ENCODE measurements at regions not wholly inside any gene's neighbourhood (a gene's known extent, or its start where the extent isn't known, plus 50 kb on each side); places are given as distances from the start of the nearest gene placed in this dataset.

DNA sequence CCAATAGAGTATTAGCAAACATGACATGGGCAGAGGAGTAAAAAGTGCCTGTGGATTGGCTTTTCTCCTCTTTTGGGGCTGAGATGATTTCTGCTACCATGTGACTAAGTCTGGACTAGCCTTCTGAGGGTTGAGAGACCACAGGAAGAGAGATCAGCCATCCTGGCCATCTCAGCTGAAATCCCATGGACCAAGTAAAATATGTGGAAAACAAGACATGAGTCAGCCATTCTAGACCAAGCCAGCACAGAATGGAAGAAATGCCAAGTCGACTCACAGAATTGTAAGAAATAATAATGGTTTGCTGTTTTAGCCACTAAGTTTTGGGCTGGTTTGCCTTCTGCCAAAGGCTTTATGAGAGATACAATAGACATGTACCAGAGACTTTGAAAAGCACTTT, 377.8 kb downstream of the CHSY3 start:
- no peak overlapping the region for H3K4me3 Mint-ChIP-seq
- no peak overlapping the region for H3K27ac Mint-ChIP-seq
- peaks cover 3% of the 10 kb centered on the region for H3K27me3 Mint-ChIP-seq
- H3K9me3 Mint-ChIP-seq (ENCODE audit: low read depth), result no peaks in the 10 kb centered on the region
- no peaks in the 10 kb centered on the region for H3K4me1 Mint-ChIP-seq (ENCODE audit: low read depth)
- H3K36me3 Mint-ChIP-seq, result no peaks in the 10 kb centered on the region

DNA sequence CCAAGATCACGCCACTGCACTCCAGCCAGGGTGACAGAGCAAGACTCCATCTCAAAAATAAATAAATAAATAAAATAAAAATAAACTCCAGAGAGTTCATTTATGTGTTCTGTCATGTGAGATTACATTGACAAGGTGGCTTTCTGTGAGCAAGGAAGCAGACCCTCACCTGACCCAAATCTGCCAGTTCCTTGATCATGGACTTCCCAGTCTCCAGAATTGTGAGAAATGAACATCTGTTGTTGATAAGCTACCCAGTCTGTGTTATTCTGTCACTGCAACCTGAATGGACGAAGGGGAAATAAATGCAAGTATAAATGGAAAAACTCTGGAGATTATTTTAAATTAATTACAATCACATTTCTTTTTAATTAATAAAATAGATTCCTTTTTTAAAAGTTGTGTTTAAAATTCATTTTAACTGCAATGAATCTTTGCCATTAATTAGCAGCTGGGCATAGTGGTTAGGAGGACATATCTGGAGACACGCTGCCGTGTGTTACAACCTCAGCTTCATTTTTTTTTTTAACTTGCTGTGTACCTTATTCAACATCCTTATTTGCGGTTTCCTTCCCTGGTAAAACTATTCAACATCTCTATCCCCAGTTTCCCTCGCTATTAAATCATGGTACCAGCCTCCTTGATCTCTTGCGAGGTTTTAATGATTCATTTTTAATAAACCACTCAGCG, 376.4 kb downstream of the CHSY3 start:
- H3K9me3 Mint-ChIP-seq (ENCODE audit: low read depth), result no peaks in the 10 kb centered on the region
- H3K27ac Mint-ChIP-seq, result no peak overlapping the region
- peaks cover 3% of the 10 kb centered on the region for H3K27me3 Mint-ChIP-seq
- no peaks in the 10 kb centered on the region for H3K36me3 Mint-ChIP-seq
- no peaks in the 10 kb centered on the region for H3K4me1 Mint-ChIP-seq (ENCODE audit: low read depth)
- H3K4me3 Mint-ChIP-seq, result no peak overlapping the region

DNA sequence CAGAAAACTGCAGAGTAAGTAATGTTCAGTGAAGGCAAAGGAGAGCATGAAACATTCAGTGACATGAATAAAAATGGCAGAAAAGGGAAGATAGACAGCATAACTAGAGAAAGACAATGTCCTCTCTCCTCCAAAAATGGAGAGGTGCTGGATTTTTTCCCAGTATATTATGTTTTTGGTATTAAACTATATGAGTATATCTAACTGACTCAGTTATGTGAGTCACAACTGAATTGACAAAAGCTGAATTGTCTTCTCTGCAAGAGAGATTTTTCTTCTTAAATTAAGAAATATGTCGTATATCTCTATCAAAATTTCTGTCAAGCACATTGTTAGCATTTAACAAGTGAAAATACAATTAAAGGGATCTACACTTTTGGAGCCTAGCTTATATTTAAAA, 375.1 kb downstream of the CHSY3 start:
- Mint-ChIP-seq H3K36me3 (no peaks in the 10 kb centered on the region), H3K27ac (no peak overlapping the region), H3K9me3 (ENCODE audit: low read depth) (no peaks in the 10 kb centered on the region), H3K27me3 (peaks cover 1% of the 10 kb centered on the region), H3K4me1 (ENCODE audit: low read depth) (no peaks in the 10 kb centered on the region), H3K4me3 (no peak overlapping the region)

DNA sequence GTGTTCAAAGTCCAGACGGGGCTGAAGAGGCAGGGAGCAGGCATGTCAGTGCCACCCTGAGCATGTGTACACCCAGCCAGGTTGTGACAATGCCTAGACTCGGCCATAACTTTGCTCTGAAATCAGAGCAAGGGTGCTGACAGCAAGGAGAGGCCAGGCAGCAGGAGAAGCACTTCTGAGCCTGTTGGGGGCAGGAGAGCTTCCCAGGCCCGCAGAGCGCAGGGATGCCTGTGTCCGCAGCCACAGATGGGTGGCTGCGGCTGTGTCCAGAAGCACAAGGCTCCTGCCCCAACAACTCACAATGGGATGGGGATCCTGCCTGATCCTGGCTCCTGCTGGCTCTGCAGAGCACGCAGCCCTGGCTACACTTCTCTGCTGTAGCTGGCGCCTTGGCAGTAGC, 373.9 kb downstream of the CHSY3 start:
- H3K36me3 Mint-ChIP-seq, result no peaks in the 10 kb centered on the region
- no peak overlapping the region for H3K27ac Mint-ChIP-seq
- no peak overlapping the region for H3K4me3 Mint-ChIP-seq
- H3K9me3 Mint-ChIP-seq (ENCODE audit: low read depth), result no peaks in the 10 kb centered on the region
- H3K4me1 Mint-ChIP-seq (ENCODE audit: low read depth), result no peaks in the 10 kb centered on the region
- peaks cover 2% of the 10 kb centered on the region for H3K27me3 Mint-ChIP-seq

DNA sequence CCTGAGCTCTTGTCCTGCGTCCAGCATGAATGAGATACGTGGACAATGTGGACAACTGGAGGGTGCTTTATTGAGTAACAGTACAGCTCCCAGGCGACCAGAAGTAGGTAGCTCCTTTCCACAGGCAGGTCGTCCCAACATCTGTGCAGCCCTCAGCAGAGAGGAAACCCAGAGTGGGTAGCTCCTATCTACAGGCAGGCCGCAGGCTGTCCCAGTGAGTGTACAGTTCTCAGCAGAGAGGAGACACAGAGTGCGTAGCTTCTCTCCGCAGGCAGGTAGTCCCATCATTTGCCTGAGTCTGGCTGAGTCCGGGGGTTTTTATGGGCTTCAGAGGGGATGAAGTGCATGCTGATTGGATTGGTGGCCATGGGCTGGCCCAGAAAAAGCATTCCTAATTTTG, 373.3 kb downstream of the CHSY3 start:
- Mint-ChIP-seq H3K36me3 (no peaks in the 10 kb centered on the region), H3K9me3 (ENCODE audit: low read depth) (no peaks in the 10 kb centered on the region), H3K27ac (no peak overlapping the region), H3K27me3 (peaks cover 2% of the 10 kb centered on the region), H3K4me1 (ENCODE audit: low read depth) (no peaks in the 10 kb centered on the region), H3K4me3 (no peak overlapping the region)

DNA sequence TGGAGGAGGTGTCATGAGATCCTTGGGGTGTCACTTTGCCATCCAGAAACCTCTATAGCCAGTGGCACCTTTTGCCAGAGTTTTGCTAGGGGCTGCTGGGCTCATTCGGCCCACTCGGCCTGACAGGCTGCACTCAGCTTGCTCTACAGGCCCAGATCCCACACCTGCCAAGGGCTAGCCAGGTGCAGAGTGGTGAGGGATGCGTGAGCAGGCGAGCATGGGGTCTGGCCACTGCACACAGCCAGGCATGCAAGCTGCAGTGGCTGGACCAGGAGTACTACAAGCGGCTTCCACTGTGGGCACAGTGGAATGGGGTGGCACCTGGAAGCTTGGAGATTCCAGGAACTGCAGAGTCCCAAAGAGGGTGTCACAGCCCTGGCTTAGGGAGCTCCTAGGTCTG, 372.7 kb downstream of the CHSY3 start:
- Mint-ChIP-seq H3K36me3 (no peaks in the 10 kb centered on the region), H3K27me3 (peaks cover 2% of the 10 kb centered on the region), H3K27ac (no peak overlapping the region), H3K4me3 (no peak overlapping the region), H3K4me1 (ENCODE audit: low read depth) (no peaks in the 10 kb centered on the region), H3K9me3 (ENCODE audit: low read depth) (no peaks in the 10 kb centered on the region)

DNA sequence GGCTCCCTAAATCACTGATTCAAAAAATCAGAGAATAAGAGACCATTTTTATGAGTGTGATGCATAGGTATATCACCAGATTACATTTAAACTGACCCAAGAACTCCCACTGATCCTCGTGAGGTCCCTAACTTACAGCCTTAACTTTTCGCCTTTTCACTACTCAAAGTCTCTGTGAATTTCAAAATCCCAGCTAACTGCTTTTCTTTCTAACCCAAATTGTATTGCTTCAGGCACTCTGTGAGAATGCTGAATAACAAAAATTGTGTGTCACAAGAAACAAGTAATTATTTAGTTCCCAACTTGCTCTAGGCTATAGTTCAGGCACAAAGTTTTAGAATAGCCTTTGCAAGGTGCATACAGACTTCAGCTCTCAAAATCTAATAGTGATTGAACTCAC, 368.6 kb downstream of the CHSY3 start:
- H3K27me3 Mint-ChIP-seq, result peaks cover 4% of the 10 kb centered on the region
- H3K4me1 Mint-ChIP-seq (ENCODE audit: low read depth), result no peaks in the 10 kb centered on the region
- no peak overlapping the region for H3K27ac Mint-ChIP-seq
- no peak overlapping the region for H3K4me3 Mint-ChIP-seq
- H3K9me3 Mint-ChIP-seq (ENCODE audit: low read depth), result no peaks in the 10 kb centered on the region
- no peaks in the 10 kb centered on the region for H3K36me3 Mint-ChIP-seq

DNA sequence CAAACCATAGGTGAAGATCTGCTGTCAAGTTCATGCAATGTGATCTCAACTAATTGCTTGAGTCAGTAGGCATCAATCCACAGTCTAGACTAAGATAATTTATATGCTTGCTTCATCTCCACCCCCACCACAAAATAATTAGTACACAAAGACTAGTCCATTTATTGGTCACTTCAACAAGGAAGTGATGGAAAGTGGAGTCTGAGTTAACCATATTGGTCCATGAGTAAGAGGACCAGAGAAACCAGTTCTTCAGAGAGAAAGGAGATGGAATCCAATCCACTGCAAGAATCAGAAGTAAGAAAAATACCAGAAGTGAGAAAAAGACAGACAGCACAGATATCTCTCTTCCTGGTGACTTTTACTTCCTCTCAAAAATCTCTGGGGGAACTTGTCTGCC, 366.5 kb downstream of the CHSY3 start:
- Mint-ChIP-seq H3K36me3 (no peaks in the 10 kb centered on the region), H3K9me3 (ENCODE audit: low read depth) (no peaks in the 10 kb centered on the region), H3K27ac (no peak overlapping the region), H3K4me1 (ENCODE audit: low read depth) (no peaks in the 10 kb centered on the region), H3K27me3 (peaks cover 4% of the 10 kb centered on the region), H3K4me3 (no peak overlapping the region)

DNA sequence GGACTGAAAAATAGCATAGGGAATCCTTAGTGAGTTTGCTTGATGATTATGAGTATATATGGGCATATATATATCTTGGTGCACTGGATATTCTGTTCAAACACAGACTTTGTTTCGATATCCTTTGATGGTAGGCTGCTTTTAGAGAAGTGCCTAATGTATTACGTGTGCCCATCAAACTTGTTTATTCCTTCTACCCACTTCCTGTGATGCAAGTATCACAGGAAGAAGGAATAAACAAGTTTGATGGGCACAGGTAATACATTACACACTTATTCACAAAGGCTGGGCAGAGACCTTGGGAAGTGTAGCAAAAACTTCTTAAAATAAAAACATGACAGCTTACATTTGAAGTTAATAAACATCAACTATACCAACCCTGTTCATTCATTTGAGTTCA, 364.2 kb downstream of the CHSY3 start:
- Mint-ChIP-seq H3K4me1 (ENCODE audit: low read depth) (no peaks in the 10 kb centered on the region), H3K4me3 (no peak overlapping the region)

DNA sequence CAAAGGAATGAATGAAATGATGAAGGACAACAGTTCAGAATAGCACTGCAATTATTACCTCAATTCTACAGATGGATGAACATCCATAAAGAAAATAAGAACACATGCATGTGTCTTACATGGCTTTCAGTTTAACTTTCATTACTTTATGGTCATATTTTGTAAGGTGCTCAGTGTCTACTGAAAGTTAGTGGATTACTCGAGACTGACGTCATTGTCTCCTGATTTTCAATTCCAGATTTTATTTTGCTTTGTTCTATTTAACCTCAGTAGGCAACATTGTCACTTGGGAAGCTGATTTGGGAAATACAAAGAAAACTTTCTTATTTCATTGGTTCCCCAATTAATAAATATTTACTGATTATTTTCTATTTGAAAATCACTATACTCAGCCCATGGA, 363.7 kb downstream of the CHSY3 start:
- H3K36me3 Mint-ChIP-seq, result no peaks in the 10 kb centered on the region
- no peak overlapping the region for H3K27ac Mint-ChIP-seq
- H3K27me3 Mint-ChIP-seq, result peaks cover 3% of the 10 kb centered on the region
- H3K4me1 Mint-ChIP-seq (ENCODE audit: low read depth), result no peaks in the 10 kb centered on the region
- no peak overlapping the region for H3K4me3 Mint-ChIP-seq
- H3K9me3 Mint-ChIP-seq (ENCODE audit: low read depth), result no peaks in the 10 kb centered on the region

More for the DNA sequence above, 364.2 kb downstream of the CHSY3 start:
- H3K9me3 Mint-ChIP-seq (ENCODE audit: low read depth), result no peaks in the 10 kb centered on the region
- H3K27ac Mint-ChIP-seq, result no peak overlapping the region
- no peaks in the 10 kb centered on the region for H3K36me3 Mint-ChIP-seq
- H3K27me3 Mint-ChIP-seq, result peaks cover 3% of the 10 kb centered on the region

DNA sequence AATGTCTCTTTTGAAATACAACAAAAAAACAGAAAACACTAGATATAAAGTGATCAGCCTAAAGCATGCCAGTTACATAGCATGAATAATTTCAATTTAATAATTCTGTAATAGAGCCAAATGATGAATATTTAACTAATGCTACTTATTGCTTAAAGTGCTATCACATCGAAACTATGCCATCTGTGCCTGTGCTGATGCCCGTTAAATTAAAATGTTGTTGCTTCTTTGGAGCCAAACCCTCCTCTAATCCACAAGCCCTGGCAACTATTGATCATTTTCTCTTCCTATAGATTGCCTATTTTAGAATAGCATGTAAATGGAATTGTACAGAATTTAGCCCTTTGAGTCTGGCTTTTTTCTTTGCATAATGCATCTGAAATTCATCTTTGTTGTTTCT, 356.2 kb downstream of the CHSY3 start:
- H3K4me1 Mint-ChIP-seq (ENCODE audit: low read depth), result no peaks in the 10 kb centered on the region
- peaks cover 7% of the 10 kb centered on the region for H3K9me3 Mint-ChIP-seq (ENCODE audit: low read depth)
- H3K27me3 Mint-ChIP-seq, result no peaks in the 10 kb centered on the region

DNA sequence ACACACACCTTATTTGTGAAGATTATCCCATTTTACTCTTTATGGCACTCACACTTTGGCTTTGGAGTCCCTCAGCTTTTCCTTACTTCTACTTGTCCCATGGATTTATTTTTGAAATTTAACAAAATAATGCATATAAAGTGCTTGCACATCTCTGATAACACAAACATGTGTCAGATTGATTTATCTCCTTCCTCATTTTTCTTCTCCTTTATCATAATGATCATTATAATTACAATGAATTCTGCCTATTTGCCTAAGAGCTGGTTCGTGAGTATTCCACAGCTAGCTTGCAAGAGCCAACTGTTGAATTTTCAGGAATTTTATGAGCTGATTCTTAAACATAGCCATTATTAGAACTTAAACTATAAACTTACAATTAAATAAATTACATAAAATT, 347.7 kb downstream of the CHSY3 start:
- Mint-ChIP-seq H3K4me1 (ENCODE audit: low read depth) (no peaks in the 10 kb centered on the region), H3K9me3 (ENCODE audit: low read depth) (peaks cover 12% of the 10 kb centered on the region), H3K4me3 (no peak overlapping the region), H3K27ac (no peak overlapping the region), H3K27me3 (no peaks in the 10 kb centered on the region), H3K36me3 (no peaks in the 10 kb centered on the region)

More for the DNA sequence above, 356.2 kb downstream of the CHSY3 start:
- H3K36me3 Mint-ChIP-seq, result no peaks in the 10 kb centered on the region
- H3K4me3 Mint-ChIP-seq, result no peak overlapping the region
- no peak overlapping the region for H3K27ac Mint-ChIP-seq

DNA sequence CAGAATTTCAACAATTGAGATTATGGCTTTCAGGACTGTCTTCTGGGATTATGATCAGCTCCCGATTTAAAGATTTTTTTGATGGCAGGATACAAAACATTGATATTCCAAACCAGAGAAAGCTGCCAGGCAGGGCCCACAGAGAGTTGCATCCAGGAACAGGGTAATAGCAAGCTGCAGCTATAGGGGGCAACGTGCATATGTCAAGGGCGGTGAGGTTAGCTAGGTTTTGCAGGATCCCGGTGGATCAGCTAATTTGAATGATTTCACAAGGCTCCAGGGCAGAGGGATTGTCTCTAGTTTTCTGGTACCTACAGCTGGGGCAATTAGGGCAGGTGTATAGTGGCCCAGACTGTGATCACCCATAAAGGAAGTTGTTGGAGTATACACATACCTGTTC, 339.4 kb downstream of the CHSY3 start:
- H3K27me3 Mint-ChIP-seq, result no peaks in the 10 kb centered on the region
- H3K27ac Mint-ChIP-seq, result no peak overlapping the region
- H3K9me3 Mint-ChIP-seq (ENCODE audit: low read depth), result no peaks in the 10 kb centered on the region
- no peaks in the 10 kb centered on the region for H3K4me1 Mint-ChIP-seq (ENCODE audit: low read depth)
- H3K4me3 Mint-ChIP-seq, result no peak overlapping the region
- no peaks in the 10 kb centered on the region for H3K36me3 Mint-ChIP-seq

DNA sequence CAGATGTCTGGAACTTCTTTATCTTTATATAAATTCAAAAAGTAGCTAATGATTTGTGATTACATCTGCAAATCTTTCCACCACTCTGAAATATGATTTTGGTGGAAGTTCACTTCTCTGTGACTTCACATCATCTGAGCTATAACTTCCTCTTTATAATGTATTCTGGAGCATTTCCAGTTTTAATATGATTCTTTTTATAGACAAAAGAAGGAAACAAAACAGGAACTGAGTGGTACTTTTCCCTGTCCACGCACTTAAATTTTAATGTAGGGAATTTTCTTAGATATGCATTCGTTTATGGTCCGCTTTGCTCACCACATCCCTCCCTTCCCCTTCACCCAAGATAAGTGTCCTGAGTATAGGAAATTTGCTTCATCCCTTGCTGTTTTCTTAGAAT, 333.5 kb downstream of the CHSY3 start:
- no peaks in the 10 kb centered on the region for H3K4me1 Mint-ChIP-seq (ENCODE audit: low read depth)
- H3K36me3 Mint-ChIP-seq, result no peaks in the 10 kb centered on the region
- no peaks in the 10 kb centered on the region for H3K27me3 Mint-ChIP-seq

More for the DNA sequence above, 333.5 kb downstream of the CHSY3 start:
- Mint-ChIP-seq H3K4me3 (no peak overlapping the region), H3K9me3 (ENCODE audit: low read depth) (peaks cover 4% of the 10 kb centered on the region), H3K27ac (no peak overlapping the region)
